DLD1 (cell line): ENCODE measurements at regions not wholly inside any gene's neighbourhood (a gene's known extent, or its start where the extent isn't known, plus 50 kb on each side); places are given as distances from the start of the nearest gene placed in this dataset.
"Not testable (repeated sequence)": the region's sequence is repeated elsewhere in the genome, so short reads cannot be mapped to it uniquely, and the experiment has no call there.

ENCODE experiments used
- in situ Hi-C: cut with HindIII; loops from 2 replicates; pipeline ENCODE4 v1.10.0; 2017; ENCODE audit warnings: low sequenced_read_pairs

DNA sequence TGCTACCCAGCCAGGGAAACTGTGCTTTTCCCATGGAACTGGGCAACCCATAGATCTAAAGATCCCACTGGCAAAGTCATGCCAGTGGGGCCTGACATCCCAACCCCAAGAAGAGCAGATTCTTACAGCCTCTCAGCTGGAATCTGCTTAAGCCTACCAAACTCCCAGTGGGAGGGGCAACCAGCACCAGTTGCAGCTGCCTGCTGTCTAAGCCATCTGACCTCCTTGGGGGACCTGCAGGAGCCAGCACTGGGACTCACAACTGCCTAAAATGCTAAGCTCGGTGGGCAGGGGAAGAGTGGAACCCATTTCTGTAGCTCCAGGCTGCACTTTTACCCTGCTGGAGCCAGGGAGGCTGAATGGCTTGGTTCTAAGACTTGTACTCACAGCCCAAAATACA, 770.7 kb upstream of the SLC8A1 start:
- in situ Hi-C loops = no loop called here

DNA sequence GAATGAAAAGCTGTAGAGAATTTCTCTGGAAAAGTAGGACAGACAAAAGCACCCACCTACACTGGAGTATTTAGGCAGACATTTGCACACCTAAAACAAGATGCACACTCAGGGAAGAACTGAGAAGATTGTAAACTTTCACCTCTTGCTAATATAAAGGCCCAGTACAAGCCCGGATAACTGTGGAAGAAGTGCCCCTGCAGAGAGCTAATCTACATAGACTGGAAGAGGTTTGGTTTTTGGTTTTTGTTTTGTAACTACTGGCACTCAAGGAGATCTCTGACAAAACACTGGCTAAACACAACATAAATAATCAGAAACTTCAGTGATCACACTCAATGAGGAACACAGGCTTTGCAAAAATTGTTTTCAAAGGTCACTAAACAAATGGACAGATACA, 782.2 kb upstream of the SLC8A1 start:
- in situ Hi-C loops = no loop called here

DNA sequence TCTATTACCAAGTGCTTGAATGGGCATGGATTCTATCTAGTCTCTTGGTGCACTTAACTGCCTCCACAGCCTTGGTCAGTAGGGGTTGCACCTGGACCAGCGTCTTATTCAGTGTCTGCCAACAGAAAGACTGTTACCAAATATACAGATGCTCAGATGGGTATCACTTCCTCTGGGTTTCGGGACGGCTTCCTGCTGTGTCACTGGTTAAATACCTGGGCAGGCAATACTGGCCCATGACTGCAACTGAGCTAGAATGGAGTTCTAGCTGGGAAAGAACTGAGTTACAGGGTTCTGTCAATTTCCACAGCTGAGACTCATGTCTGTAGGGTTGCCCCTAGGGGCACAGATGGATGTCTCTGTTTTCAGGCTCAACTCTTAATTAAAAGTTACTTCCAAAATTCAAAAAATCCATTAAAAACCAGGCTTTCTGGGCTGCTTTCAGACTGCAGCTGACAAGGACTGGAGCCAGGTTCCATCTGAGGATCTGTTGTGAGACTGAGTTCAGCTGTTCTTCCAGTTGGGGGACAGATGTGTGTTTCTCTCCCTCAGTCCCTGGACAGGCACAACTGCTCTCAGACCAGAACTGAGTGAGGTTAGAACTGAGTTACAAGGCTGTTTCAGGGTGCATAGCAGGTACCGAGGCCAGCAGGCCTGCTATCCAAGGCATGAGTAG, 789.6 kb upstream of the SLC8A1 start:
- in situ Hi-C loops = no loop called here

DNA sequence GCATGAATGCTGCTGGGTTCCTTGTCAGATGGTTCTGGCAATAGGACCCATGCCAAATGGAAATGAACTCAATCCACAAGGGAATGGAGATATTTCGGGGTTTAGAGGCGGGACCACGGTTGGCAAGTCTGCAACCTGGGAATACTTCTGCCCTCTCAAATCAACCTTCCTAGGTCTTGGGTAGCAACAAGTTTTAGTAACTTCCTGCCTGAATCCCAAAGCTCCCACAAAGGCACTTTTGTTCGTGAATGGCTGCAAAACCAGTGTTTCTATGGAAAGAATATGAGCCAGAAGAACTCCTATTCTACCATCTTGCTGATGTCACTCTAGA, 790.1 kb upstream of the SLC8A1 start:
- in situ Hi-C loops = no loop called here

DNA sequence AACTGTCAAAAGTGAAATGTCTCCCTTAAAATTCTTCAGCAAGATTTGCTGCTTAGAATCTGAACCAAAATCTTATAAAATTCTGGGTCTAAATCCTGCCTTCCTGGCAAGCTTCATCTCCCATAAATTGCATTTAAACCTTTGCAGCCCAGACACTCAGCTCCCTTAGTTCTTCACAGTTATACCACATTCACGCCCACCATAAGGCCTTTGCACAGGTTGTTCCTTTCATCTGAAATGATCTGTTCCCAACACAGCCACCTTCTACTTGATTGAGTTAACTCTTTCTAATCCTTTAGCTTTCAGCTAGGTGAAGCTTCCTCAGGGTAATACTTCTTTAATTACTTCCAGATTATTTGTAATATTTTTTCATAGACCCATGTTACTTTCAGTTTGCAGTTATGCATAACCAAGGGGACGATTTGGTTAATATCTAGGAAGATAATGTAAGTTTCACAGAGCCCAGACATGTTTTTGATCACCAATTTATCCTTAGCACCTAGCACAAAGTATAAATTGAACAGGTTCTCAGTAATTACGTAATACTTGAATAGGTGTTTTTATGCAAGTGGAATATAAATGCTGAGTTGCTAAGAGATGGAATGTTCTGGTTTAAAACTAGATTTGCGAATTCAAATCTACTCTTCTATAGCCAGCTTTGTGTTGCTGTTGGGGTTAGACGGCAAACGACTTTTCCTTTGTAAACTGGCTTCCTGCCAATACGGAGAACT, 779.7 kb upstream of the PKDCC start:
- in situ Hi-C loops = no loop called here

DNA sequence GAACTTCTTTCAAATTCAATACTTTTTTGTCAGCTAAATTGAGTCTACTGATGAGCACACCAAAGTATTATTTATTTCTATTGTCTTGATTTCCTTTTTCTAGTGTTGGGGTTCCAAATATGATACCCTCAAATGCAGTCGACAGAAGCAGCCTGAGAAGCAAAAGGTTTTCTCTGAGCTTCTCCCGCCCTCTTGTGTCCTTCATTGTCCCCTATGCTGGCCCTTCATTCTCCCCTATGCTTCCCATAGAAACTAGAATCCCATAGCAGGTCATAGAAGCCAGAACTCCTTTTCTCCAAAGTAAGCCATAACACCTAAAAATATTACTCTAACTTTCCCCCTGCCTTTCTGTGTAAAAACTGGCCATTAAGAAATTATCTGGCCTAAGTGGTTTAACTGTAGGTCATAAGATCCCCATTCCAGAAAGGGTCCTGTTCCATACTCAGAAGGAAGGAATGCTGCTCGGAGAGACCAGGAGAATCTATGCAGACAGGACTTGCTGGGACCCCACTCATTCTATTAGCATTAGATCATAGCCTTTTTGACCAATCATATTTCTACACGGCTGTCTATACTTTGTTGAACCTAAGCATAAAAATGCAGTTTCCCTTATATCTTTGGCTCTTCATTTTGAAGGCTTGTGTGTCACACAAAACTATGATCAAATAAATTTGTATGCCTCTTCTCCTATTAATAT, 764.6 kb upstream of the PKDCC start:
- in situ Hi-C loops = no loop called here

DNA sequence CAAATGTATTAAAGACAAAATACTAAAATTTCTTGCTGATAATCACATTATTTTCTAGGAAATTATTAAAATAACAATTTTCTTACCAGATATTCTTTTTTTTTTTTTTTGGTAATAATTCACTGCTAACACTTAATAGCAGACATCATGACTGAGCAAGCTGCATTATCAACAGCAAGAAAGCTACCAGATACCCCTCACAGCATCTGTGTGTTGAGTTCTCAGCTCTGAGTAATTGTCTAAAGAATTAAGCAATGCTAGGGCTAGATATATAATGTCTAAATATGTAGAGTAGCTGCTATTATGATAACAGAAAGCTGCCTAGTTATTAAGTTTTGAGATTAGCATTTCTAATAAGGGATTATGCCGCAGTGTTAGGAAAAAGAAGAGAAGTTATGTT, 754.3 kb upstream of the PKDCC start:
- in situ Hi-C loops = no loop called here

DNA sequence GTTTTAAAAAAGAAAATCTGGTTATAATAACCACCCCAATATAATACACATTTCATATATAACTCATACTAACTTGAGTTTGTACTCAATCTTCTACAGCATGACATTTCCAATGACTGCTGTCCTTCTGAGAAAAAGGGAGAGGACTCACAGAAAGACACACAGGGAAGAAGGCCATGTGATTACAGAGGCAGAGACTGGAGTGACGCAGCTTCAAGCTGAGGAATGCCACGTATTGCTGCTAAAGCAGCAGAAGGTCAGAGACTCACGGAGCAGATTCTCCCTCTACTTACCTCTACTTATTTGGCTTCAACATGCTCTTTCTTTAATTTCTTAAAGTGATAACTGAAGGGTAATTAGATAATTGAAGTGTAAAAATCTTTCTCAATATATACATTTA, 753.5 kb upstream of the PKDCC start:
- in situ Hi-C loops = no loop called here

DNA sequence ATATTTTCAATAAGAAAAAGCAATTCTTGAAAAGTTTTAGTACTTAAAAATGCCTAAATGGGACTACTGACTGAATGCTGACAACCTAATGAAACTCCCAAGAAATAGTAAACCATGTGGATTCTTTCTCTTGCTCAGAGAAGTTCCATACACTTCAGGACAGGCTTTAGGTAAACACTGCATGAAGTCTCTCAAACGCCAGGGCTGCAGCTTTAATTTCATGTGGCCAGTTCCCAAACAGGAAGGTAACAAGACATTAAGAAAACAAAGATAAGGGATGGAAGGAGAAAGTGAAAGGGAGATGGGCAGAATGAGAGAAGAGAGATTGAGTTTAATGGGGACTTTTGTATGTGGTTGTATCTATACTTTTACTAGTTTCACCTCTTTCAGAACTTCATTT, 734.7 kb upstream of the PKDCC start:
- in situ Hi-C loops = no loop called here

DNA sequence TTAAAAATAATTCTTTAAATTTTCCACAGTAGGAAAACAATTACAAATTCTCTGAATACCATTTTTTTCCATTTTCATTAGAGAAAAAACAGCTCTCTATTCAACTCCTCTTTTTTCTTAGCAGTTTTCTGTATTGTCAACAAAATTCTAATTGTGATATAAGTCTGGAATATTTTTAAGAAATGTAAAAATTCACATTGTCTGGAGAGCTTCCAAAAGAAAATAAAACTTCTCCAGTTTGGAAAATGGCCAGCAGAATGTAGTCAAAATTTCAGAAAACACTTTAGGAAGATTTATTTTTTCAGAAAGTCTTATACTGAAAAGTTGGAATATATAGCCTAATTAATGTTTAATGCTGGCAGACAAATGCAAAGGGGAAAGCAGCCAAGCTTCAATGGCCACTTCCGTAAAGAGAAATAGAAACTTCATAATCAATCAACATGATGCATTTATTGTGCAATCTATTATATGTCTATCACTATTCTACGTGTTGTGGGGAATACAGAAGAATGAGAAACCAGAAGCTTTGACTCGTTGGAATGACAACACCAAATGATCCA, 733.2 kb upstream of the PKDCC start:
- in situ Hi-C loops = no loop called here

DNA sequence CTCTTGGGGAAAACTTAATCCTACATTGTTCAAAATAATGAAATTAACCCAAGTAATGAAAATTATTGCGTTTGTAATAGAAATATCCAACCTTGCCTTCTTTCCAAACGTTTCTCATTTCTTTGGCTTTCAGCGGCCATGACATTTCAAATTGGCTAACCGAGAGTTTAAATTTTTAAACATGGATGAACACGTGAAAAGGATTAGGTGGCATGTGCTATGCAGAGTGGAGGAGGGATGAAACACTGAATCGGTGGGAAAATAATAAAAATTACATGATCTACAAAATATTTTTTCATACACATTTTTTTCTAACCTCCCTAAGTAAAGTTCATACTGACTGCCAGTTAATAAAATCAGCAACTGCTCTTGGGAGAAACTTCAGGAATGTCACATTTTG, 728.4 kb upstream of the PKDCC start:
- in situ Hi-C loops = no loop called here

DNA sequence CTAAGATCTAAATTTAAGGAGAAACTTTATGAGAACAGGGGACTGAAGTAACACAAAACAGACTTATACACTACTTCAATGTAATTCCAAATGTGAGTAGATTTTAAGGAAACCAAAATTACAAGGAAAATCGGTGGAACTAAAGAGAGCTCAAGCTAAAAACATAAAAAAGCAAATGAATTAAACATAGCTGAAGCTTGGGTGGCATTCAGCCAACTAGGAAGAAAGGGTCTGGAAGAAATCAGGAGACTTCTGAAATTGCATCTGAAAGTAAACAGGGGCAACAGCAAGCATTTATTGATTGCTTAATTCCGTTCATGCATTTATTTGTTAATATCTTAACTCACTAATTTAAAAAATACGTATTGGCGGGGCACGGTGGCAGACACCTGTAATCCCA, 727.3 kb upstream of the PKDCC start:
- in situ Hi-C loops = no loop called here

DNA sequence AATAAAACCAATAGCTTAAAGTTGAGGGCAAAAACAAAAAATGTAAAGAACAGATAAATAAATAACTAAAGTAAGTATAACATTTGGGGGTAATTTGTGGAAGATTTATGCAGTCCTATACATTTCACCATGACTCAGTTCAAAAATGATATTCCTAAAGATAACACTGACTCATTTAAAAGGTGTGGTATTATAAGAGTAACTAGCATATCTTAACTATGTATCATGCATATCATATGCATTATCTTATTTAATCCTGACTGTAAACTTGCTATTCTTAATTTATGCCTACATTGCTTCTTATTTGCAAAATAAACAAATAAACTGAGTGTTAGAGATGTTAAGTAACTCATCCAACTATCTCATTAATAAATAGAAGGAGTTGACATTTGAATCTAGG, 726.5 kb upstream of the PKDCC start:
- in situ Hi-C loops = no loop called here

DNA sequence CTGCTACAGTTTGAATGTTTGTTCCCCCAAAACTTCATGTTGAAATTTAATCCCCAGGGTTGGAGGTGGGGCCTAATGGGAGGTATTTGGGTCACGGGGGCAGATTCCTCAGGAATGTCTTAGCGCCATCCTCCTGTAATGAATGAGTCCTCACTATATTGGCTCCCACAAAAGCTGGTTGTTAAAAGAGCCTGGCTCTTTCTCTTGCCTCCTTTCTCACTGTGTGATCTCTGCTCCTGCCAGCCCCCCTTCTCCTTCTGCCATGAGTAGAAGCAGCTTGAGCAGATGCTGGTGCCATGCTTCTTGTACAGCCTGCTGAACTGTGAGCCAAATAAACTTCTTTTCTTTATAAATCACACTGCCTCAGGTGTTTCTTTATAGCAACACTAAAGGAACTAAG, 721.0 kb upstream of the PKDCC start:
- in situ Hi-C loops = no loop called here

DNA sequence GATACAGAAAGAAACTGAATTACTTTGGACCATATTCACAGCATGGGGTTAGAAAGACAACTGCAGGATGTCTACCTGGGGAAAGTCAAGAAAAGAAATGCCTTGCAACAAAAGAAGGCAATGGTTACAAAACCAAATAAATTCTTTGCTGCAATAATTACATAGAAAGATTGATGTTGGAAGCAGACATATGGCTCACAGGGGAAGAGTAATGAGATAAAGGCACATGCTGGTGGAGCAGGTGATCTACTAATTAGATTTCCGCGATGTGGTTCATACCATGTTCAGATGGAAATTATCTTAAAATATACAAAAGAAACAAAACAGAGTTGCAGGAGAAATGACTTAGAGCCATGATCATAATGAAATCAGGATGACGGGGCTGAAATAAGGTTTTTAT, 718.8 kb upstream of the PKDCC start:
- in situ Hi-C loops = no loop called here

DNA sequence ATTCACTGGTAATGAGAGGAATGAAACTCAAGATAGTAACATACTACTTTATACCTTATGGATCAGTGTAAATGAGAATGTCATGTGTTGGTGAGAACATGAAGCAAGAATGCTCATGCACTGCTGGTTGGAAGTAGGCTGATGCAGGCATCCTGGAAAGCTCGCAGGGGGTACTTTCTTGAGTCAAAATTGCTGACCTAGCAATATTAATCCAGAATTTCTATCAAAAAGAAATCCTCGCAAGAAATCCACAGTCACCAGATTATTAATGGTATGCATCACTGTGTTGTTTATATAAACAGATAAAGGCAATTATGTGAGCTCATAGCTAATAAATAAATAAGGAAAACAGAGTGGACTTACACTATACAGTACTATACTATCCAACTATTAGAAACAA, 713.7 kb upstream of the PKDCC start:
- in situ Hi-C loops = no loop called here

DNA sequence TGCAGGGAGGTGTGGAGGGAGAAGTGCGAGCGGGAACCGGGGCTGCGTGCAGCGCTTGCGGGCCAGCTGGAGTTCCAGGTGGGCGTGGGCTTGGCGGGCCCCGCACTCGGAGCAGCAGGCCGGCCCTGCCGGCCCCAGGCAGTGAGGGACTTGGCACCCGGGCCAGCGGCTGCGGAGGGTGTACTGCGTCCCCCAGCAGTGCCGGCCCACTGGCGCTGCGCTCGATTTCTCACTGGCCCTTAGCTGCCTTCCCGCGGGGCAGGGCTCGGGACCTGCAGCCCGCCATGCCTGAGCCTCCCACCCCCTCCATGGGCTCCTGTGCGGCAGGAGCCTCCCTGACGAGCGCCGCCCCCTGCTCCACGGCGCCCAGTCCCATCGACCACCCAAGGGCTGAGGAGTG, 712.2 kb upstream of the PKDCC start:
- in situ Hi-C loops = not testable (repeated sequence)

DNA sequence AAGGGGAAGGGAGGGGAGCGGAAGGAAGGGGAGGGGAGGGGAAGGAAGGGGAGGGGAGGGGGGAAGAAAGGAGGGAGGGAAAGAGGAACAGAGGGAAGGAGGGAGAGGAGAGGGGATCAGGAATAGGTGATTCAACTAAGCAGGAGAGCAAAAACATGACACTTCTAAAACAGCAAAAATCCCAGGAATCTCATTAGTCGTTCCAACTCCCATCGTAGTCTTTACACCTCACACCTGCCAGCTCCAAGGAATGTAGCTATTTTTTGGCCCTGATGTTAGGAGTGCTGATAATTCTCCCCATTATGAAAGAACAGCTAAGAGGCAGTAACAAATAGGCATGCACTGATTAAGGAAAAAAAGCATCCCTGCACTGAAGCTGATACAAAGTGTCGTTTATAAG, 709.9 kb upstream of the PKDCC start:
- in situ Hi-C loops = no loop called here

DNA sequence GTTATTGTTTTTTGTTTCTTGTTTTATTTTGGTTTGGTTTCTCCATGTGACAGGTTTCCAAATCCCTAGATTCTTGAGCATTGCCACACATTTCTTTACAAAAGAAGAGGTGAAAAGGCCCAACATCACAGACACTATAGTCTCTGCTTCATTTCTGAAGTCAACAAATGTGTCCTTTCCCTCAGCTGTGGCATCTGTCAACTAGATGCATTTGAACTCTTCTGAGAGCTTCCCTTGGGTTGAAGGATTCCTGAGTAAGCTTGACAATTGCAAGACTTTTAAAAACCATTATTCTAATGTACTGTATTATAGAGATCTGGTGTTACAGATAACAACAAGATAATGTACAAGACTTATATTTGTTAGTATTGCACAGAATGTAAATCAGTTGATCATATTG, 703.3 kb upstream of the PKDCC start:
- in situ Hi-C loops = no loop called here

DNA sequence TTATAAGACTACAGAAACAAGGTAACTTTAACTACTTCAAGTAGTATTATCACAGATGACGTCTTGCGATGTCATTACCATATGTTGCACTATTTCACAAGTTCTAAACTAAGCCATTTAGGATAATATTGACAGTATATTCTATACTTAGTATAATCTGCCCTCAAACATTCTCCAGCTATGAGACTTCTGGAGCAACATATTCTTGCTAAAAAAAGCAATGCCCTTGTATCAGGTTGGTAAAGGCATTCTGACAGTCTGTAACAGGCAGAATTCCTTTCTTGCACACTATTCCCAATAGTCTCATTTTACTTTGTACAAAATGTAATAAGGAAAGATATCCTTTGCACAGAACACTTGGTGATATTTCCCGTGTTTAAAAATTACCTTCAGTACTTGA, 694.8 kb upstream of the PKDCC start:
- in situ Hi-C loops = no loop called here

DNA sequence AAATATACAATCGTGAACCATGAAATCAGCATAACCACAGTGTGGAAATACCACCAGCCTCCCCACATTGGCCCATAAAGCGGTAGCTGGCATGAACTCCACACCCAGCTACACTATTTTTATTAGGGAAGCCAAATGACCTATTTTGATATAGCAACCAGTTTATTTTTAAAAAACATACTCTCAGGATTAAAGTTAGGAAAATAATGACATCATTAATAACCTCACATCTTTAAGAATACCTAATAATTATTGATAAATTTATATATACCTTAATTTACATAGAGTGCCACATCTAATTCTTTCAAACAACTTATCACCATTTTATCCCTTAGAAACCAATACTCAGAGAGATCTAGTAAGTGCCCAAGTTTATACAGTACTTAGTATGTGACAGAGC, 692.0 kb upstream of the PKDCC start:
- in situ Hi-C loops = no loop called here

DNA sequence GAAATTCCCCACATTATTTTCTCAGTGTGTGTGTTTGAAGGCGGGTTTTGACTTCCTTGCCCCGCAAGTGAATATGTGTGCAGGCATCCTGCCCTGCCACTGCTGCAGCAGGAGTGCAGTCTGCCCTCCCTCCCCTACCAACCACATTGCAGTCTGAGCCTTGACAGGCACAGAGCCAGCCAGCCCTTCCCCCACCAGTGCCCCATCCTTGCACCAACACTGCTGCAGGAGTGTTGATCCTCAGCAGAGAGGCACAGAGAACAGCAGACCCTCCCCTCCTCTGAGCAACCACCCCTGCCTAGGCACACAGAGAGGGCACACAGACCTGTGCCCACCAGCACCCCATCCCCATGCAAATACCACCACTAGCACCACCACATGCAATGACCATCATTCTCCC, 683.0 kb upstream of the PKDCC start:
- in situ Hi-C loops = no loop called here
